NCI-H1436 treated with DMSO at 0.1 percent for 48 hours (cell line): ENCODE measurements at regions not wholly inside any gene's neighbourhood (a gene's known extent, or its start where the extent isn't known, plus 50 kb on each side); places are given as distances from the start of the nearest gene placed in this dataset.

ENCODE experiments used
- DNase-seq: peaks from one replicate; lab custom pipeline; 2025; lab: John Stamatoyannopoulos, UW

DNA sequence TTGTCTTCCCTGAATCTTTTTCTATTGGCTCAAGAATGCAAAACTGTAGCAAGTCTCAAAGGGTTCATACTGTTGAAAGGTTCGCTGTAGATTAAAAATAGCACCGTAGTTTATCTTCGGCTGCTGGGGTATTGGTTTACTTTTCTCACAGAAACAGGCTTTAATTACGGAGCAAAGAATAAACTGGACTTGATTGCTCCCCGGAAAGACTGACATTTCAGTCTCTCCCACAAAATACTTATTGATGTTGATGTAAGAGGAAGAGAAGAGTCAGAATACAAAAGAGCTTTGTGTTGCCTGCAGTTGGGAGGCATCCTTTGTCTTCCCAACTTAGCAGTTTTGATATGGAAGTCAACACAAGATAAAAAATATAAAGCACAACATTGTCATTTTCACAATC, 183.9 kb upstream of the DMAC1 start:
- no peak for DNase-seq

DNA sequence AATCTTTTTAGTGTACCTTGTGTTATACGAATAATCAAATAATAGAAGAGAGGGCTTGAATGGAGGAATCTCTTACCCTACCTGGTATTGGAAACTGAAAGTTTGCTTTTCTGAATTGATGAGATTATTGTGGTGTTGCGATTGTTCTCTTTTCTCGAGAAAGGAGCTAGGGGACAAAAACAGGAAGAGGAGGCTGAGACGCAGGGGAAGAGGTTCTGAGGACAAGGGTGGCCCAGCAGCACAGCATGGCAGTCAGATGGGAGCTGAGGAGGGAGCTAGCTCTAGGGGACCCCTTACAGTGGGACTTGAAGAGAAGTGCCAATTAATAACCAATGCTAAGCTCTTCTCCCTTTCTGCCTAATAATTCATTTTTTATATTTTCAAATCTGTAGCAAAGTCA, 183.3 kb upstream of the DMAC1 start:
- no peak for DNase-seq

DNA sequence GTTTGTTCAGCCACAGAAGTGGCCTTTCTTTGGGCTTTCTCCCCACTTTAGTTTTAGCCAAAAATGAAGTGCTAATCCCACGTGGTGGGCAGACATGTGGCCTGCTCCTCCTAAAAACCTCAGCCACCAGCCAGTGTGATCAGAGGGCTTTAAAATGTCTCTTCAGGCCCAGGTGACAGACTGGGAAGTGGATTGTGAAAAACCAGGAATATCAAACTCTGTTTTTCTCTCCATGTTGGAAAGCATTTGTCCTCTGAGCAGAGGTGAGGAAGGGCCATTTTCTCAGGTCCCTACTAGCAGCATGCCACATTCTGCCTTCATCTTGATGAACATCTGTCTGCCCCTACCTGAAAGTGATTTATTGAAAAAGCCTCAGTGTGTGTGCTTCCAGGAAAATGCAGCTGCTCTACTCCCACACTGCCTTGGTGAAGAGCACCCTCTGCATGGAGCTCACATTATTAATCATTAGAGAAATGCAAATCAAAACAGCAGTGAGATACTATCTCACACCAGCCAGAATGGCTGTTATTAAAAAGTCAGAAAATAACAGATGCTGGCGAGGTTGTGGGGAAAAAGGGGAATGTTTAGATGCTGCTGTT, 181.2 kb upstream of the DMAC1 start:
- DNase-seq, result no peak

DNA sequence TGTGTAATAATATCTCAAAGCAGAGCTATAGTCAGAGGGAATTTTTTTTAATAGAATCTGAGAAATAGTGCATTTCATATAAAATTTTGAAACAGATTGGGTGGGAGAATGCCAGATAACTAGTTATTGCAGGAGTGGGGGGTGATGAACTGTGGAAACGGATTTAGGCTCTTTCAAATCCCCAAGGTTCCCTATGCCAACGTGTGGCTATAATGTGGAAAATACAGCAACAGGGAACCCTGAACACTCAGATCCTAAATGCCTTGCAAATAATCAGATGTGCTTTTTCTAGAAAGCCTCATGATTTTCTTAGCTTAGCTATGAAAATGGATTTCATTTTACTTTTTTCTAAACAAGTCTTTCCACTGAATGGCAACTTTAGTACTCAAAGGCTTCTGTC, 180.5 kb upstream of the DMAC1 start:
- no peak for DNase-seq

DNA sequence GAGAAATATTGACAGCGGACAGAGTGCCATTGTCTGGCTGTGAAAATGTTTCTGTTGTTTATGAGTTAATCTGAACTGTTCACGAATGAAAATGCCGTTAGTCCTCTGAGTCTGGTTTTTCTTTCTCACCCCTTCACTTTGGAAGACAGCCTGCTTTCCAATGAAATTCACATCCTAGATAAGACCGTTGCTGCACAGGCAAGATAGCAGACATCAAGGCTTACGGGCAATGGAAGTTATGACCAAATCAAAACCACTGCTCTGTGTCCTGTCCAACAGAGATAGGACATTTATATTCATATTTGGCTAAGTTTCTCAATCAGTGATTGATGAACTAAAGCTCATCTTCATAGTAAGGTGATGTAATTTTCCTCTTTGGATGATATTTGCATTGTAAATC, 180.0 kb upstream of the DMAC1 start:
- no peak for DNase-seq

DNA sequence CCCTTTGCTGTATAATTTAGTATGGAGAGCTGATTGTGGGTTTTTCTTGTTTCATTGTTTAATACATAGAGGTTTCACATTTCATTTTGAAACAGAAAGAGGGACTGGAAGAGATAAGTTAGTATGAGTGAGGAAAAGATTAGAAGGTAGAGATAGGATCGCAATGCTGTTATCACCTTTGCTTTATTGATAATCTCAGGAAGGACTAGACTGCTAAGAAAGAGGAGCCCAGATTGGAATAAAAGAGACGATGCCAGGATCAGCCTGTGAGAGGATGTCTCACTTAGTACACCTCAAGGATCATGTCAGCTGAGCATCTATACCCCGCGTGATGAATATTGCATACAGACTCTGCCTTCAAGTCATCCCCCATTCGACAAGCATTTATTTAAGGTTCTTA, 178.0 kb upstream of the DMAC1 start:
- no peak for DNase-seq

DNA sequence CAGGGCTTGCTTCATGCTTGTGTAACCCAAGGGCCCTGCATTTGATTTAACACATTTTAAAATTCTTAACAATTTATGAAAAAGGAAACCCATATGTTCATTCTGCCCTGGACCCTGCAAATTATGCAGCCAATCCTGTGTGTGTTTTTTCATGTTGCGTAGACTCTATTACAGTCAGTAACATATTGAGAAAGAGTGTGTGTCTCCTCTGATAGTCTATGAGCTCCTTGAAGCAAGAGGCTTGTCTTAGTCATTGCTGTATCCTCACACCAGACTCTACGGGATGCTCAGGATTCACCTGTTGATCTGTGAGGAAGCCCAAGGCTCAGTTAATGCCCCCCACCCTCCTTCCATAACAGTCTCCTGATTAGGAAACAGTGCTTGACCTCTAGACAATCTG, 177.3 kb upstream of the DMAC1 start:
- DNase-seq, result no peak

DNA sequence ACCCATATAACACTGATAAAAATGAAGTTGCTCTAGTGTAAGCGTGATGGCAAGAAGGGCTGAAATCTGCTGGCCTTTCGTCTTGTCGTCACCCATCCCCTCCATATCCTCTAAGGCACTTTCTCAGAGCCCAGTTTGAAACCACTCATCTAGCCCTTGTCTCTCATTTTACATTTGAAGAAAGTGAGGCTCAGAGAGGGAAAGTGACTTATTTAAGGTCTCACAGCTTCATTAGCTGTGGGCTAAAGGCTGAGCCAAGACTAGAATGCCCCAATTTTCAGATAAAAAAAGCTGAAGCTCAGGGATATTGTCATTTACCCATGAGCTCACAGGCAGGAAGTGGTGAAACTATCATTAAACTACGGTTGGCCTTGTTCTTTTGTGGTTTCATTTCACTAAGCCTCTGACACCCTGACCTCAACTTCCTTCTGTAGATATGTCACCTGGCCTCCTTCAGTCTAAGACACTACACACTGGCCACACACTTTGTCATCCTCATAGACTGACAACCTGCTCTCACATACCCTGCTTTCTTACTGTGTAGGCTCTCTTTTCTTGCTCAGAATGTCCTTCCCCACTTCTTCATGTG, 176.7 kb upstream of the DMAC1 start:
- no peak for DNase-seq

DNA sequence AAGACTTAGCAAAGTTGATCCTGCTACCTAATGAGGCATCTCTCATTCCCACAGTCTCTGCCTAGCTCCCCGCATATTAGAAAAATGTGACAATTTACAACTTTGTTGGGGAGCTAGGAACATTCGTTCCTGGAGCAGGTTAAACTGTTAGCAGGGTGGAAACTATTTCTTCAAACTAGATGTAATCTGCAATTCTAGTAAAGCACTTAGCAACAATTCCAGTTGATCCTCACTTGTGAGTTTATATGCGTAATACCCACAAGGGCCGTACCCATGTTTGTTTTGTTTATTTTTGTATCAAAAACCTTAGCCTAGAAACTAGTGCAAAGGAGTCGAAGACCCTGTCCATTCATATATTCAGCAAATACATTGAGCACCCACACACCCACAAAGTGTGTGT, 175.8 kb upstream of the DMAC1 start:
- DNase-seq, result no peak

DNA sequence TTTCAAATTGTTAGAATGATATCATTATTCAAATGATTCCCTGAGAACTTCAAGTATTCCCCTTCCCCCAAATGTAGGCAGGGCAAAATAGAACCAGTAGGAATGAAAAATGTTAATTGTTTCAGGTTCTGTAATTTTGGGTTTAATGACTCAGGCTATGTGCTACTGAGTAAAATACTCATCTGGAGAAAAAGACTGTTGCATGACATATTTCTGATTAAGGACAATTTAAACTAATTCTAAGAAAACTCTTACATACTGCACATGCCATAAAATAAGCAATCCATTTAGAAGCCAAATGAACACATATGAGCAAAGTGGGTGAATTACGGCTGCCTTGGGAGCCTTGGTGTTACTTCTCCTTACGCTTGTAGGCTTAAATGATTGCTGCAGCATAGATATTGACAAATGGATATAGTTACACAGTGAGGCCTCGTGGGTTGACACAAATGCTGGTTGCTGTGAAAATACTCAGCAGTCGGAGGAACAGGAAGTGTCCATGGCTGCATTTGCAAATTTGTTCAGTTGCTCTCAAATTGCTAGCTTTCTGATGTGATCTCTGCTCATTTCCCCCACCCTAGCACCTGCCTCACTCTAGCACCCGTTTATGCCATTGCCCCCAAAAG, 174.9 kb upstream of the DMAC1 start:
- no peak for DNase-seq

DNA sequence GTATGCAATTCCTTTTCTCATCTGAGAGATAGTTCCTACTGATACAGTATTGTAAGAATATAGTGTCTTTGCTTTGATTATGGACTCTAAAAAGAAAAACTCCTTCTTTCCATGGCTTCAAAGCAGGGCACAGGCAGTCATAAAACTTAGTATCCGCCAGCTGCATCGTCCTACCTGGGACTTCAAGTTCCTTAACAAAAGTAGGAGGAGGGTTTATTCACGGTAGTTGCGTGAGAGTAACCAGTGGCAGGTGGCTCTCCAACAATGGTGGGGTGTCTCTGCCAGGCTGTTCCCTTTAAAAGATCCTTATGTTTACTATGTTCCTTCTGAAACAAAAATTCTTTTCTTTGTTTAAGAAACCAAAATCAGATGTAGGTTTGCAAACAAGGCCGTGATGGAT, 173.5 kb upstream of the DMAC1 start:
- DNase-seq, result no peak

DNA sequence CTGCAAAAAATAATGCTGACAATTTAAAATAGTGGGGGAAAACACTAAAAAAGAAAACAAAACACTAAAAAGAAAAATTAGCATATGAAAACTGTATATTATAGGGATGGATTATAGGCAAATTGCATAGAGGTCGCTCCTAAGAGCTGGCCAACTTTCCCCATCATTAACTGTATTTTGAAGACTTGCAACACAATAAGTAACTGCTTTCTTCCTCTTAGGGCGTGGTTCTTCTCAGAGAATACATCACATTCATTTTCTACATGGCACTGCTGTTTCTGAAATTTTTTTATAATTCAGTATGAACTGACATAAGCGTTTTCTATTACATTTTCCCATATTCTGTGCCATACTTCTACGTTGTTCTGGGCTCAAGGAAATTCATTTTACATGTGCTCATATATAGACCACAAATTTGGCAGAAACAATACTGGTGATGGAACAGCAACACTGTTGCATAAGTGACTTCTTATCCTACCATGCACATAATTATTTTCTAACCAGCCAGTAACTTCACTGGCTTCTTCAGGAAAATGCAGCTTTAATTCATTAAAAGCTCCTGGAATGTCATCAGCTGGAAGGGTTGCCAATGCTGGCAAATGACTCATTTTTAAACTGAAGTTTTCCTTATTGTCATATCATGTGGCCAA, 171.2 kb upstream of the DMAC1 start:
- no peak for DNase-seq

DNA sequence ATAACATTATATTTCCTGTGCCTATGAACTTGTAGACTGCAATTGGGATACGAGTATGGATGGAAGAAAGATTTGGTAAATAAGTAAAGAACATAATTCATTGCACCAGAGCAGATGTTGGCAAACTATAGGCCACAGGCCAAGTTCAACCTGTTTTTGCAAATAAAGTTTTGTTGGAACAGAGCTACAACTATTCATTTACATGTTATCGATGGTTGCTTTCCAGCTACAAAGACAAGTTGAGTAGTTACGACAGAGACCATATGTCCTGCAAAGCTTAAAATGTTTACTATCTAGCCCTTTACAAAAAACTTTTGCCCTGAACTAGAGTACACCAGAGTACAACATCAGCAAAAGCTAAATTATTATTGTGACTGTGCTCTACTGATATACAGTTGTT, 169.1 kb upstream of the DMAC1 start:
- DNase-seq, result no peak

DNA sequence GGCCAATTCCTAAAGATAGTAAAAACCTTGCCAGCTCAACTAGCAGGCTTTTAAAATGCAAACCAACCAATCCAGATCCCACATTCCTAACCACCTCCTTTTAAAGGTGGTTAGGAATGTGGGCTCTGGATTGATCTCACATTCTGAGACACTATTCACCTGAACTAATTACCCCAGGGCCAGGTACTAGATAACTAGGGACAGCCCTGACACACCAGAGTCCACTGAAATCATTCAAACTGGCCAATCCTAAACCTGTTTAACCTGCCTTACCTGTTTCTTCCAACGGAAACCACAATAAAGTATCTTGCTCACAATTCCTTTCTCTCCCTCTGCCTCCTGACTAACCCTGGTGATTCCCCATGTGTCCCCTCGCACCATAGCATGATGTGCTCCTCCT, 168.3 kb upstream of the DMAC1 start:
- DNase-seq, result no peak

DNA sequence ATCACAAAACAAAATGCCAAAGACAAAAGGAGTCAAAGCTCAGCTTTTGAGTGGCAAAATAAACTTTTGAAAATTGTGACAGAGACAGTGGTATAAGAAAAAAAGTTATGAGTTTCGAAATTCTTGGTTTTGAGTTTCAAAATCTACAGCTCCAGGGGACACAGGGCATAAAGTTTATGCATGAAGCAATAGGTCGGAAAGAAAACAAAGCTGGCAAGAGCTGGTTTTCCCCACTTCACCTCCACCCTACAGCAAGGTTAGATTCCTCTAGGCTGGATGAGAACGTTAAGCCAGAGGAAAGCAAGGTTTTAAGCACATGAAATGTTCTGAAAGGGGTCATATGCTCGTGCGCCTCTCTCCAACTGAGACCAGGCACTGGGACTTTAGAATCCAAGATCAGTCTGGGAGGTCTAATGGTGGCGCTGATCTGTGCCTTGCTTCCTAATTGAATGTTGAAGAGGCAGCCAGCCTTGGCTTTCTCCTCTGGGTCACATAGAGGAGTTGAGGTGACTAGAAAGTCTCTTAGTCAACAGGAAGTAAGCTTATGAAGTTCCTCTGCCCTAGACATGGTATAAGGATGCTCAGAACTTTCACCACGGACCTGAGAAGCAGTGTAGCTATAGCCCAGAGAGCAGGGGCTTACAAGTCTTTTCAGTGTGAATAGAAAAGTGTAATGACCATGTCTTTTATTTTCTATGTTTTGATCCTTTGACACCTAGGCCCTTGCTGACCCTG, 167.7 kb upstream of the DMAC1 start:
- DNase-seq, result no peak

DNA sequence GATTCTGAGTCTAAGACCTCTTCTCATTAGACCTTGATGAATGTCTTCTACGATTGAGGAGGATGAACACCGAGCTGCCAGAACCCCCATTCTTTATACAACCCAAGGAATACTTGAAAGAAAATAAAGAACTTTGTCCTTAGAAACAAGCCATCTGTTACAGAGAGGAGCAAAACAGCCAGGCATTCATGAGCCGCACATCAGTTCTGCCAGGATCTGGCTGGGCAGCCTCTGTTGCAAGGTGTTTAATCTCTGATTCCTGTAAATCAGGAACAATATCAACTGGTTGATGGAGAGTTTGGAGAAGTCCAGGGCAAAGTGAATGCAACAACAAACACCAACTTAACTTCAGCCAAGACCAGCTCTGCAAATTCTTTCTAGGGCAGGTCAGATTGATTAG, 165.5 kb upstream of the DMAC1 start:
- DNase-seq, result no peak

DNA sequence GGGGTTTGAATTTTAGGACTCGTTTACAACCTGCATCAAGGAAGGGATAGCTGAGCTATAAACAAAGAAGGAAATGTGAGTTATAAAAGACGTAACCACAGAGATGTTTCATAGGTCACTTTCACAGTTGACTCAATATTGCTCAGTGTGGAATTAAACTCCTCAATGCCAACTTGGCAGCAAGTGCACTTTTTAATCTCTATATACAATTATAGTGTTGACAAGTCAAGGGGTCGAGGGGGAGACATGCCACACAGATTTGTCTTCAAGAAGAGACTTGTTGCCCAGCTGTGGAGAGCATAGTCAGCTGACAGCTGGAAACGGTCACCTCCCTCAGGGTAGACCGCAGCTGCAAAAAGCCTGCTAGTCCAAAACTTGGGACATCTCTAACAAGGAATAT, 163.4 kb upstream of the DMAC1 start:
- no peak for DNase-seq

DNA sequence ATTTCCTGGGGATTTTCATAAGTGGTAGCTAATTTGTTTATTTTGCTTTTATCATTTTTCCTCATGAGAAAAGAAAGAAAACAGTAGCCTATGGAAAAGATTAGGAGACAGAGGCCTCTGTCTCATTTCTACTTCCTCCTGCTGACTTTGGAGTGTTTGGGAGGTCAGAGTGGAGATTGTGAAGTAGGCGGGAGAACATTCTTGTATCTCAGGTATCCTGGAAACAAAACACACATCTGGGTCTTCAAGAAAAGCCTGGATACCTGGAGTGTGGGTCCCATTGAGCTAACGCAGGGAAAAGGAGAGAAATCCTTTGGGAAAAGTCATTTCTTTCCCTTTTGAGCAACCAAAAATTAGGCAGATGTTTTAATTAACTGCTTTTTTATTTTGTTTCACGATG, 161.5 kb upstream of the DMAC1 start:
- DNase-seq, result no peak

DNA sequence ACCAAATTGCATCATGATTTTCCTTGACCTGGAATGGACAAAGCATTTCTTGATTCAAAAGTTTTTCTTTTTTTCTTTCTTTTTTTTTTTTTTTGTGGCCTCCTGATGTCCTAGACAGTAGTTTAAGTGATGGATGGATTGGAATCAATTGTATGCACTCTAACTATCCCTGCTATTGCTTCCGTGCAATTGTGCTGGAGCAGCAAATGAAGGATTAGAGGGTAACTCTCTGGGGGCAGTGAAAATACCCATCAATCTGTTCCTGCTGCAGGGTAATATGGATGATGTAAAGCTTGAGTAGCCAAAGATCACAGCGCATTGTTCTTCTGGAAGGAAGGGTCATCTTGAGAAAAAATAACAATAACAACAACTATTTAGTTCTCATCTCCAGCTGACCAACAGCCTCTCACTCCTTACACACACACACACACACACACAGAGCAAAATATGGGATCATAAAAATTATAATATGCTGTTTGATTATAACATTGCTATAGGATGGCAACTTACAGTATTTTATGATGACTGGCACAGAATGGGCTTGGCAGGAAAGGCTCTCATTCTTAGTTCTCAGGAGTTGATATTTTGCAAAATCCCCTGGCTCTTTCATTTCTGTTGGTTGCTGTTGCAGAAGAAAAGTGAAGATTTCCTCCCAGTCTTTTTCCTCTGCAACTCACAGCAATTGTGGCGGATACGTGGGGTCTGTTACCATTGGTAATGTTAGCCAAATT, 160.9 kb upstream of the DMAC1 start:
- DNase-seq, result no peak

DNA sequence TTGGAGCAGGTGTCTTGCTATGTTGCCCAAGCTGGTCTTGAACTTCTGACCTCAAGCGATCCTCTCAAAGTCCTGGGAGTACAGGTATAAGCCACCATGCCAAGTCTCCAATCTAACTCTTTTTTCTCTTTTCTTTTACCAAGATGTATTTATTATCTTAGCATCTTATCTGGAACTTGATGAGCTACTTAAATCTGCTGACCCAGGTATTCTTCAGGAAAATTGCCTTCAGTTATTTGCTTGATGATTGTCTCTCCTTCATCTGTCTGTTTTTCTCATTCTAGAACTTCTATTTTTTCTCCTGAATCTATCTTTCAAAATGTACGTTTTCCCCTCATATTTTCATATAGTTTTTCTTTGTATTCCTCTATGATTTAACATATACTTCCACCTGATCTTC, 158.2 kb upstream of the DMAC1 start:
- no peak for DNase-seq

DNA sequence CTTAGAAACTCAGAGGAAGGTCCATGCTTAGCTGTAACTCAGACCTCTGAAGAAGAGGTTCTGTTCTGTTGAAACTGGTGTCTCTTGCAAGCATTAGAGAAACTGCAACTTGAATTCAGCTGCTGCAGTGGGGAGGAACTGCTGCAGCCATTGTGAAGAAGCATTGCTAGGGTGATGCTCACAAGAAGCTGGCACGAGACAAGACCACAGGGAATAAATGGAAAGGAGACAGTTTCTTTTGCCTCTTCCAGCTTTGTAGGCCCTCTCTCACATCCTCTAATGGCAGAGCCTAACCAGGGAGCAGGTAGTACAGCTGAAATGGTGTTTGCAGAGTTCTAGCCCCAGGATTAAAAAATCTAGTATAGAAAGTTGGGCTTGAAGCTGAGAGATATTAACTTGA, 148.0 kb upstream of the DMAC1 start:
- no peak for DNase-seq

DNA sequence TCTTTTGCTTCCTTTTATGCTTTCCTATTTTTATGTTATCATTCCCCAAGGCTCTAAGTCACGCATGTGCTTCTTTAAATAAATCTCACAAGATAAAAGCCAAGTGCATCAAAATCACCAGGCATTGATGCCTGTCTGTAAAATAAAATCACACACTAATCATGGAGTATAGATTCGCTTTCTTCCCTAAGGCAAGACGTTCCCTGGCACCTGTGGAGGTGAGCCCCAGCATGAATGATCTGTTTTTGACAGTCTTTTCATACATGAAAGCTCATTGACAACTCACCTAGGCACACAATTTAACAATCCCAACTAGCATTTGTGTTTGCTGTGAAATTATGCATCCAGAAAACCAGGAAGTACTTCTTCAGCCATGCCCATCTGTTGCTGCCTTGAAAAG, 146.9 kb upstream of the DMAC1 start:
- DNase-seq, result no peak
